ENCODE measurements at regions not wholly inside any gene's neighbourhood (a gene's known extent, or its start where the extent isn't known, plus 50 kb on each side); places are given as distances from the start of the nearest gene placed in this dataset.

DNA sequence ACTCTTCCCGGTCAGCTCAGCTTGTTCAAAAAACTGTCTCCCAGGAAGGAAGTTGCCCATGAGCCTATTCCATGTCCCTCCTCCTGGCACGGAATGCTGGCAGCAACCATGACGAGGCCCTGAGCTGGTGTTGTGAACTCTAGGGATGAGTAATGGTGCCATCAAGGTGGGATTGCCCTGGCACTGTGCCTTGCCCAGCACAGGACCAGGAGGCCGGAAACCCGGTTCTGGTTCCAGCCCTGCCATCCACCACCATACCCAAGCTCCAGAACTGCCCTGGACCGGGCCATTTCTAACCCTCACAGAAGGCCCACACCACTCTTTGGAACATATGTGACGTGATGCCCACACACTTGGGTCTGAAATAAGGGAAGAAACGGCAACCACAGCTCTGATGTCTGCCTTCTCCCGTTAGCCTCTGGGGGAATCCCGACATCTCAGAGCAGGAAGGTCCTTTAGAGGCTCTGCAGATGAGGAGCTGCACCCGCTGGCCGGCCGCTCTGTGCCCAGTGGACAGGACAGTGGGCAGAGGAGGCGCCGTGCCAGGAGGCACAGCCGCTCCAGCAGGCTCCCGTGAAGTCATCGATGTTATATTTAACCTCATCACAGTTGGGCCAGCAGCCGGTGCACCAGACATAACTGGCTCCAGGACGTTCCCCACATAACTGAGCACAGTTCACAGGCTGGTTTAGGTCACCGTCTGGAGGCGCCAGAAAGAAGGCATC, 462.1 kb upstream of the ID2 start:
- H3K79me2 ChIP-seq (ENCODE audit: insufficient read depth, low read length) = no peaks in the 10 kb centered on the region
- no peak overlapping the region for H2AFZ ChIP-seq (ENCODE audit: low read length)
- H3K9ac ChIP-seq (ENCODE audit: low read depth, low read length, poor library complexity, severe bottlenecking) = no peak overlapping the region
- no peaks in the 10 kb centered on the region for H3K9me3 ChIP-seq (ENCODE audit: insufficient read depth, low read depth, low read length)
- peaks cover 4% of the 10 kb centered on the region for H3K4me1 ChIP-seq (ENCODE audit: insufficient read depth, low read length, poor library complexity, severe bottlenecking)
- no peaks in the 10 kb centered on the region for H3K27me3 ChIP-seq (ENCODE audit: insufficient read depth, low read length, poor library complexity, severe bottlenecking)
- no peaks in the 10 kb centered on the region for H4K20me1 ChIP-seq (ENCODE audit: insufficient read depth, low read length, poor library complexity, severe bottlenecking)
- TF ChIP-seq EZH2phosphoT487 (IDR thresholded peaks at IDR 0.05; ENCODE audit: borderline replicate concordance) = no peak
- no peaks in the 10 kb centered on the region for H3K9me2 ChIP-seq (replicated peaks; ENCODE audit: low read depth, low read length)
- H3K36me3 ChIP-seq (ENCODE audit: insufficient read depth, low read length) = no peaks in the 10 kb centered on the region
- H3K4me2 ChIP-seq (ENCODE audit: low read depth, low read length, poor library complexity, severe bottlenecking) = no peak overlapping the region
- H3K4me3 ChIP-seq (ENCODE audit: low read length, poor library complexity, severe bottlenecking) = no peak overlapping the region
- no peaks in the 10 kb centered on the region for H3F3A ChIP-seq (ENCODE audit: low read depth)

DNA sequence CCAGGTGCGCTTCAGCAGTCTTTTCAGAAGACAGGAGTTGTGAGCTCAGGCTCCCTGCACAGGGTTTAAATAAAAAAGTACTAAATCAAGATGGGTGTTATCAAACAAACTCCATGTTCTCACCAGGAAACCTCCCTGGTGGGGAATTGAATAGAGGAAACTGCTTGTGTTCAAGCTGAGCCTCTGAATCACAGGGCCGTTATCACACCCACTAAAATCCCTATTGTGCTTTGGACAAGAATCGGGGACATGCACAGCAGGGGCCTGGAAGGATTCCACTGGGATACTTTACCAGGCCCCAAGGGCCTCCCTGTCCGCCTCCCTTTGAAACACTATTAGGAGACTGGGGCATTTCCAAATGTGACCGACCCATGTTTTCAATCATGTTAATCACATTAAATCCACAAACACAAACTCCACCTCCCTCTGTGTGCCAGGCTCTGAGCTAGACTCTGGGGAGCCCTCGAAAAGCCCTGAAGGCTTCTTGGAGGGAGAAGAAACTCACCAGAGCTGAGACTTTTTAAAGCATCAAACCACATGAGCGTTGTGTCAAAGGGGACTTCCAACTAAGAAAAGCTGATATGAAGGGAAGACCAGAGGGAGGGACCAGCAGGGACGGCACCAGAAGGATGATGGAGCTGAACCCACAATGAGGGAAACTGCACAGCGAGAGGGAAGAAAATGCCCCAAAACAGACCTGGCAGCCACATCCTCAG, 458.7 kb upstream of the ID2 start:
- Histone ChIP-seq H3K79me2 (ENCODE audit: insufficient read depth, low read length) (no peaks in the 10 kb centered on the region), H3K4me1 (ENCODE audit: insufficient read depth, low read length, poor library complexity, severe bottlenecking) (peaks cover 3% of the 10 kb centered on the region), H3K9ac (ENCODE audit: low read depth, low read length, poor library complexity, severe bottlenecking) (no peak overlapping the region), H4K20me1 (ENCODE audit: insufficient read depth, low read length, poor library complexity, severe bottlenecking) (no peaks in the 10 kb centered on the region), H3K27me3 (ENCODE audit: insufficient read depth, low read length, poor library complexity, severe bottlenecking) (no peaks in the 10 kb centered on the region), H3K36me3 (ENCODE audit: insufficient read depth, low read length) (no peaks in the 10 kb centered on the region), H3F3A (ENCODE audit: low read depth) (no peaks in the 10 kb centered on the region), H2AFZ (ENCODE audit: low read length) (no peak overlapping the region), H3K4me3 (ENCODE audit: low read length, poor library complexity, severe bottlenecking) (no peak overlapping the region), H3K4me2 (ENCODE audit: low read depth, low read length, poor library complexity, severe bottlenecking) (no peak overlapping the region), H3K9me3 (ENCODE audit: insufficient read depth, low read depth, low read length) (no peaks in the 10 kb centered on the region), H3K9me2 (replicated peaks; ENCODE audit: low read depth, low read length) (no peaks in the 10 kb centered on the region)
- TF ChIP-seq, protein P1, sequence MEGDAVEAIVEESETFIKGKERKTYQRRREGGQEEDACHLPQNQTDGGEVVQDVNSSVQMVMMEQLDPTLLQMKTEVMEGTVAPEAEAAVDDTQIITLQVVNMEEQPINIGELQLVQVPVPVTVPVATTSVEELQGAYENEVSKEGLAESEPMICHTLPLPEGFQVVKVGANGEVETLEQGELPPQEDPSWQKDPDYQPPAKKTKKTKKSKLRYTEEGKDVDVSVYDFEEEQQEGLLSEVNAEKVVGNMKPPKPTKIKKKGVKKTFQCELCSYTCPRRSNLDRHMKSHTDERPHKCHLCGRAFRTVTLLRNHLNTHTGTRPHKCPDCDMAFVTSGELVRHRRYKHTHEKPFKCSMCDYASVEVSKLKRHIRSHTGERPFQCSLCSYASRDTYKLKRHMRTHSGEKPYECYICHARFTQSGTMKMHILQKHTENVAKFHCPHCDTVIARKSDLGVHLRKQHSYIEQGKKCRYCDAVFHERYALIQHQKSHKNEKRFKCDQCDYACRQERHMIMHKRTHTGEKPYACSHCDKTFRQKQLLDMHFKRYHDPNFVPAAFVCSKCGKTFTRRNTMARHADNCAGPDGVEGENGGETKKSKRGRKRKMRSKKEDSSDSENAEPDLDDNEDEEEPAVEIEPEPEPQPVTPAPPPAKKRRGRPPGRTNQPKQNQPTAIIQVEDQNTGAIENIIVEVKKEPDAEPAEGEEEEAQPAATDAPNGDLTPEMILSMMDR (conservative IDR thresholded peaks at IDR 0.05; ENCODE audit: low read length) = no peak
- no peak for TF ChIP-seq EZH2phosphoT487 (IDR thresholded peaks at IDR 0.05; ENCODE audit: borderline replicate concordance)

DNA sequence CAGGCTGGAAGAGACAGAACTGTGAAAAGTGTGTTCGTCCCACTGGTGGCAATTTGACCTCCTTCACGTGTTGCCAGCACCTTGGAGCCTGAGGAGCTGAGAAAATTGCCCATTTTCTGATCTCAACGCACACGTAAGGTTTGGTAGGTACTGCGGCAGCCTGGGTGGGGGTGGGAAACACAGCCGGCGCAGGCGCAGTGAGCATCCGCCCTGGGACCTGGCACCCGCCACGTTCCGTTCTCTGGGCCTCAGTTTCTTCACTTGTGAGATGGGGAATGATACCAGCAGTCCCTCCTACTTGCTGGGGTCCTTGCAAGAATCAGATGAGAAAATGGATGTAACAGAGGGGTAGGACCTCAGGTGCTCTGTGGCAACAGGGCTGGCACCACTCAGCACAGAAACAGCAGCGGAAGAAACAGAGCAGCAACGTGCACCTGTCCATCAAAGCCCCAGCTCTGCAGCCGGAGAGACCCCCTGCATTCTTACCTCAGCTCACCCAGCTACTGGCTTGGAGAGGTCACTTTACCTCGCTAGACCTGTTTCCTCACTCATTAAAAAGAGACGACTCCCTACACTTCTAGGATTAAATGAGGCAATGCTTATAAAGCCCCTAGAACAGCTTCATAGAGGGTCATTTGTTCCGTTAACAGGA, 458.0 kb upstream of the ID2 start:
- Histone ChIP-seq H3K4me2 (ENCODE audit: low read depth, low read length, poor library complexity, severe bottlenecking) (no peak overlapping the region), H3K4me1 (ENCODE audit: insufficient read depth, low read length, poor library complexity, severe bottlenecking) (peaks cover 4% of the 10 kb centered on the region), H3F3A (ENCODE audit: low read depth) (no peaks in the 10 kb centered on the region), H3K9ac (ENCODE audit: low read depth, low read length, poor library complexity, severe bottlenecking) (no peak overlapping the region), H3K9me2 (replicated peaks; ENCODE audit: low read depth, low read length) (no peaks in the 10 kb centered on the region), H3K36me3 (ENCODE audit: insufficient read depth, low read length) (no peaks in the 10 kb centered on the region), H3K4me3 (ENCODE audit: low read length, poor library complexity, severe bottlenecking) (no peak overlapping the region), H3K9me3 (ENCODE audit: insufficient read depth, low read depth, low read length) (no peaks in the 10 kb centered on the region), H3K79me2 (ENCODE audit: insufficient read depth, low read length) (no peaks in the 10 kb centered on the region), H3K27me3 (ENCODE audit: insufficient read depth, low read length, poor library complexity, severe bottlenecking) (no peaks in the 10 kb centered on the region), H4K20me1 (ENCODE audit: insufficient read depth, low read length, poor library complexity, severe bottlenecking) (no peaks in the 10 kb centered on the region), H2AFZ (ENCODE audit: low read length) (no peak overlapping the region)
- TF ChIP-seq, protein P1 (conservative IDR thresholded peaks at IDR 0.05; ENCODE audit: low read length) = no peak
- no peak for TF ChIP-seq EZH2phosphoT487 (IDR thresholded peaks at IDR 0.05; ENCODE audit: borderline replicate concordance)

Data from Loucy (cell line).